Keratinocyte (primary cell): ENCODE measurements at regions not wholly inside any gene's neighbourhood (a gene's known extent, or its start where the extent isn't known, plus 50 kb on each side); places are given as distances from the start of the nearest gene placed in this dataset.

Experiments used
- EZH2 ChIP-seq: IDR thresholded peaks from one replicate; pipeline ENCODE4 v1.6.1; 2012; ENCODE audit warnings: inconsistent platforms, mild to moderate bottlenecking, low read length, moderate library complexity
- TF ChIP-seq, protein P1 (sequence below), 3 experiments: IDR thresholded peaks in 1 of 3; conservative IDR thresholded peaks in 1 of 3; optimal IDR thresholded peaks in 1 of 3; 2 replicates in 2 of 3; 3 replicates in 1 of 3; pipeline versions ENCODE3 to v1.5.1; 2011; ENCODE audit warnings: low read length in 3 of 3, mild to moderate bottlenecking in 3 of 3, moderate library complexity in 2 of 3, control low read depth in 1 of 3, inconsistent platforms in 1 of 3; ENCODE audit not compliant: insufficient read depth in 2 of 3; ENCODE audit errors: extremely low read depth in 1 of 3

DNA sequence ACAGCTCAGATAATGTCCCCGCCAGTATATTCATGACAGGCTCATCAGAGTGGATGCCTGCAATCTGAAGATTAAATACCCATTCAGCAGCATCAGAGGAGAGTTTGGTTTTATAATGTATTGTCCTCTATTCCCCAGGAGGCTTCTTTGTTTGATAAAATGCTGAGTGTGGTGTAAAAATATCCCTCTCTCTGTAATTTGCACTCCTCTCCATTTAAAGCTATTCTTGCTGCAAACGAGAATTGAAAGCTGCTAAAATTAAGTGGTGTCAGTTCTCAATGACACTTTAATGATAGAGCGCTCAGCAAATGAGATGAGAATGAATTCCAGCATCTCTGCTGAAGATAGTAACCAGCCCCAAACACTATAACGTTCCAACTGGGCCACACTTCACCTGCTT, 205.7 kb upstream of the RRP15 start:
- TF ChIP-seq, protein P1, sequence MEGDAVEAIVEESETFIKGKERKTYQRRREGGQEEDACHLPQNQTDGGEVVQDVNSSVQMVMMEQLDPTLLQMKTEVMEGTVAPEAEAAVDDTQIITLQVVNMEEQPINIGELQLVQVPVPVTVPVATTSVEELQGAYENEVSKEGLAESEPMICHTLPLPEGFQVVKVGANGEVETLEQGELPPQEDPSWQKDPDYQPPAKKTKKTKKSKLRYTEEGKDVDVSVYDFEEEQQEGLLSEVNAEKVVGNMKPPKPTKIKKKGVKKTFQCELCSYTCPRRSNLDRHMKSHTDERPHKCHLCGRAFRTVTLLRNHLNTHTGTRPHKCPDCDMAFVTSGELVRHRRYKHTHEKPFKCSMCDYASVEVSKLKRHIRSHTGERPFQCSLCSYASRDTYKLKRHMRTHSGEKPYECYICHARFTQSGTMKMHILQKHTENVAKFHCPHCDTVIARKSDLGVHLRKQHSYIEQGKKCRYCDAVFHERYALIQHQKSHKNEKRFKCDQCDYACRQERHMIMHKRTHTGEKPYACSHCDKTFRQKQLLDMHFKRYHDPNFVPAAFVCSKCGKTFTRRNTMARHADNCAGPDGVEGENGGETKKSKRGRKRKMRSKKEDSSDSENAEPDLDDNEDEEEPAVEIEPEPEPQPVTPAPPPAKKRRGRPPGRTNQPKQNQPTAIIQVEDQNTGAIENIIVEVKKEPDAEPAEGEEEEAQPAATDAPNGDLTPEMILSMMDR (optimal IDR thresholded peaks at IDR 0.05 in 1 of 3, IDR thresholded peaks at IDR 0.05 in 1 of 3, conservative IDR thresholded peaks at IDR 0.05 in 1 of 3; ENCODE audit: extremely low read depth in 1 of 3, insufficient read depth in 2 of 3, low read length in 3 of 3) = no peak
- TF ChIP-seq EZH2 = no peak
